ENCODE measurements at regions not wholly inside any gene's neighbourhood (a gene's known extent, or its start where the extent isn't known, plus 50 kb on each side); places are given as distances from the start of the nearest gene placed in this dataset.

DNA sequence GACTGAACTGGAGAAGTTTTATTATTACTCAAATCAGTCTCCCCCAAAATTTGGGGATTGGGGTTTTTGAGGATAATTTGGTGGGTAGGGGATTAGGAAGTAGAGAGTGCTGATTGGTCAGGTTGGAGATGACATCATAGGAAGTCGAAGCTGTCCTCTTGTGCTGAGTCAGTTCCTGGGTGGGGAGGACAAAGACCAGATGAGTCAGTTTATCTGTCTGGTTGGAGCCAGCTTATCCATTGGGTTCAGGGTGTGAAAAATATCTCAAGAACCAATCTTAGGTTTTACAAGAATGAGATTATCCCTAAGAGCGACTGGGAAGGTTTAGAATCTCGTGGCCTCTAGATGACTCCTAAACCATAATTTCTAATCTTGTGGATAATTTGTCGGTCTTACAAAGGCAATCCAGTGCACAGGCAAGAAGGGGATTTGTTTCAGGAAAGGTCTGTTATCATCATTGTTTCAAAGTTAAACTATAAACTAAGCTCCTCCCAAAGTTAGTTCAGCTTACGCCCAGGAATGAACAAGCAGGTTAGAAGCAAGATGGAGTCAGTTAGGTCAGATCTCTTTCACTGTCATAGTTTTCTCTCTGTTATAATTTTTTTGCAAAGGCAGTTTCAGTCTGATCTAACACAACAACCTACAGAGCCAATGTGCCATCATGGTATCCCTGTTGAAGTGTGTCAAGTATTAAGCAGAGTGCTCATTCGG, 274.5 kb downstream of the SLC7A11 start:
- TF ChIP-seq, protein P1, sequence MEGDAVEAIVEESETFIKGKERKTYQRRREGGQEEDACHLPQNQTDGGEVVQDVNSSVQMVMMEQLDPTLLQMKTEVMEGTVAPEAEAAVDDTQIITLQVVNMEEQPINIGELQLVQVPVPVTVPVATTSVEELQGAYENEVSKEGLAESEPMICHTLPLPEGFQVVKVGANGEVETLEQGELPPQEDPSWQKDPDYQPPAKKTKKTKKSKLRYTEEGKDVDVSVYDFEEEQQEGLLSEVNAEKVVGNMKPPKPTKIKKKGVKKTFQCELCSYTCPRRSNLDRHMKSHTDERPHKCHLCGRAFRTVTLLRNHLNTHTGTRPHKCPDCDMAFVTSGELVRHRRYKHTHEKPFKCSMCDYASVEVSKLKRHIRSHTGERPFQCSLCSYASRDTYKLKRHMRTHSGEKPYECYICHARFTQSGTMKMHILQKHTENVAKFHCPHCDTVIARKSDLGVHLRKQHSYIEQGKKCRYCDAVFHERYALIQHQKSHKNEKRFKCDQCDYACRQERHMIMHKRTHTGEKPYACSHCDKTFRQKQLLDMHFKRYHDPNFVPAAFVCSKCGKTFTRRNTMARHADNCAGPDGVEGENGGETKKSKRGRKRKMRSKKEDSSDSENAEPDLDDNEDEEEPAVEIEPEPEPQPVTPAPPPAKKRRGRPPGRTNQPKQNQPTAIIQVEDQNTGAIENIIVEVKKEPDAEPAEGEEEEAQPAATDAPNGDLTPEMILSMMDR (IDR thresholded peaks at IDR 0.05; ENCODE audit: poor library complexity, severe bottlenecking), result no peak
- TF ChIP-seq EZH2 (IDR thresholded peaks at IDR 0.05; ENCODE audit: borderline replicate concordance, insufficient read depth, low read length, poor library complexity, severe bottlenecking), result no peak
- no peak for TF ChIP-seq RAD21 (conservative IDR thresholded peaks at IDR 0.05)
- no peak for TF ChIP-seq POLR2AphosphoS5 (IDR thresholded peaks at IDR 0.05)
- TF ChIP-seq MXI1 (conservative IDR thresholded peaks at IDR 0.05; ENCODE audit: poor library complexity, severe bottlenecking), result no peak
- no peak for TF ChIP-seq TAF1 (IDR thresholded peaks at IDR 0.05; ENCODE audit: low read depth)
- no peak for TF ChIP-seq SMC3 (conservative IDR thresholded peaks at IDR 0.05; ENCODE audit: poor library complexity)
- TF ChIP-seq EP300 (conservative IDR thresholded peaks at IDR 0.05; ENCODE audit: poor library complexity, severe bottlenecking), result no peak
- TF ChIP-seq, protein P2, sequence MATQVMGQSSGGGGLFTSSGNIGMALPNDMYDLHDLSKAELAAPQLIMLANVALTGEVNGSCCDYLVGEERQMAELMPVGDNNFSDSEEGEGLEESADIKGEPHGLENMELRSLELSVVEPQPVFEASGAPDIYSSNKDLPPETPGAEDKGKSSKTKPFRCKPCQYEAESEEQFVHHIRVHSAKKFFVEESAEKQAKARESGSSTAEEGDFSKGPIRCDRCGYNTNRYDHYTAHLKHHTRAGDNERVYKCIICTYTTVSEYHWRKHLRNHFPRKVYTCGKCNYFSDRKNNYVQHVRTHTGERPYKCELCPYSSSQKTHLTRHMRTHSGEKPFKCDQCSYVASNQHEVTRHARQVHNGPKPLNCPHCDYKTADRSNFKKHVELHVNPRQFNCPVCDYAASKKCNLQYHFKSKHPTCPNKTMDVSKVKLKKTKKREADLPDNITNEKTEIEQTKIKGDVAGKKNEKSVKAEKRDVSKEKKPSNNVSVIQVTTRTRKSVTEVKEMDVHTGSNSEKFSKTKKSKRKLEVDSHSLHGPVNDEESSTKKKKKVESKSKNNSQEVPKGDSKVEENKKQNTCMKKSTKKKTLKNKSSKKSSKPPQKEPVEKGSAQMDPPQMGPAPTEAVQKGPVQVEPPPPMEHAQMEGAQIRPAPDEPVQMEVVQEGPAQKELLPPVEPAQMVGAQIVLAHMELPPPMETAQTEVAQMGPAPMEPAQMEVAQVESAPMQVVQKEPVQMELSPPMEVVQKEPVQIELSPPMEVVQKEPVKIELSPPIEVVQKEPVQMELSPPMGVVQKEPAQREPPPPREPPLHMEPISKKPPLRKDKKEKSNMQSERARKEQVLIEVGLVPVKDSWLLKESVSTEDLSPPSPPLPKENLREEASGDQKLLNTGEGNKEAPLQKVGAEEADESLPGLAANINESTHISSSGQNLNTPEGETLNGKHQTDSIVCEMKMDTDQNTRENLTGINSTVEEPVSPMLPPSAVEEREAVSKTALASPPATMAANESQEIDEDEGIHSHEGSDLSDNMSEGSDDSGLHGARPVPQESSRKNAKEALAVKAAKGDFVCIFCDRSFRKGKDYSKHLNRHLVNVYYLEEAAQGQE (IDR thresholded peaks at IDR 0.05; ENCODE audit: borderline replicate concordance), result no peak
